HEK293T (cell line): ENCODE measurements at regions not wholly inside any gene's neighbourhood (a gene's known extent, or its start where the extent isn't known, plus 50 kb on each side); places are given as distances from the start of the nearest gene placed in this dataset.
"Not testable (repeated sequence)": the region's sequence is repeated elsewhere in the genome, so short reads cannot be mapped to it uniquely, and the experiment has no call there.

Source experiments
- CTCF ChIA-PET: fragments of 350-600 bp; formaldehyde crosslinking; extraction: SDS; loops from one replicate; lab custom pipeline; 2021; ENCODE audit warnings: antibody characterized with exemption, inconsistent platforms; lab: Yijun Ruan, JAX
- POLR2A ChIA-PET: fragments of 350-600 bp; formaldehyde crosslinking; extraction: SDS; loops from one replicate; lab custom pipeline; 2020; ENCODE audit warnings: antibody characterized with exemption, inconsistent platforms; lab: Yijun Ruan, JAX
- DNase-seq: peaks from one replicate; pipeline ENCODE4 v3.0.0; 2012; ENCODE audit warnings: mixed read lengths; ENCODE audit errors: extremely low spot score
- ARNT ChIP-seq: fragments of 450-650 bp; IDR thresholded peaks from 2 replicates; pipeline ENCODE4 v1.6.1; 2017; ENCODE audit warnings: mild to moderate bottlenecking
- BHLHE40 ChIP-seq: fragments of 450-650 bp; IDR thresholded peaks from 2 replicates; pipeline ENCODE4 v1.6.1; 2016; ENCODE audit warnings: mild to moderate bottlenecking, moderate library complexity, borderline replicate concordance
- CTBP1 ChIP-seq: fragments of 450-650 bp; IDR thresholded peaks from 2 replicates; pipeline ENCODE4 v1.6.1; 2016; ENCODE audit warnings: borderline replicate concordance
- ELF4 ChIP-seq: fragments of 450-650 bp; IDR thresholded peaks from 2 replicates; pipeline ENCODE4 v1.6.1; 2017; ENCODE audit warnings: antibody characterized with exemption
- FOXA1 ChIP-seq: fragments of 450-650 bp; IDR thresholded peaks from 2 replicates; pipeline ENCODE4 v1.6.1; 2016; ENCODE audit warnings: mild to moderate bottlenecking
- FOXK2 ChIP-seq: fragments of 450-650 bp; IDR thresholded peaks from 2 replicates; pipeline ENCODE4 v1.6.1; 2016; ENCODE audit warnings: mild to moderate bottlenecking
- FOXM1 ChIP-seq: fragments of 450-650 bp; IDR thresholded peaks from 2 replicates; pipeline ENCODE4 v1.6.1; 2017; ENCODE audit warnings: mild to moderate bottlenecking, borderline replicate concordance
- HDGF ChIP-seq: fragments of 450-650 bp; IDR thresholded peaks from 2 replicates; pipeline ENCODE4 v1.6.1; 2017; ENCODE audit warnings: antibody characterized with exemption, borderline replicate concordance
- L3MBTL2 ChIP-seq: fragments of 450-650 bp; conservative IDR thresholded peaks from 2 replicates; pipeline ENCODE4 v1.6.1; 2016; ENCODE audit warnings: mild to moderate bottlenecking
- LEF1 ChIP-seq: fragments of 450-650 bp; IDR thresholded peaks from 2 replicates; pipeline ENCODE4 v1.6.1; 2017; ENCODE audit warnings: mild to moderate bottlenecking, borderline replicate concordance
- NFRKB ChIP-seq: fragments of 450-650 bp; IDR thresholded peaks from 2 replicates; pipeline ENCODE4 v1.6.1; 2016; ENCODE audit warnings: mild to moderate bottlenecking, moderate library complexity
- PKNOX1 ChIP-seq: fragments of 450-650 bp; IDR thresholded peaks from 2 replicates; pipeline ENCODE4 v1.6.1; 2016
- SP1 ChIP-seq: fragments of 450-650 bp; IDR thresholded peaks from 2 replicates; pipeline ENCODE4 v1.6.1; 2017
- SUZ12 ChIP-seq: fragments of 450-650 bp; IDR thresholded peaks from 2 replicates; pipeline ENCODE4 v1.6.1; 2016; ENCODE audit warnings: mild to moderate bottlenecking
- TARDBP ChIP-seq: fragments of 450-650 bp; IDR thresholded peaks from 2 replicates; pipeline ENCODE4 v1.6.1; 2016
- ZNF384 ChIP-seq: fragments of 450-650 bp; IDR thresholded peaks from 2 replicates; pipeline ENCODE4 v1.6.1; 2016

GRCh38 chr5:13215370-13215769 lies 729.1 kb downstream of the DNAH5 start:
- DNase-seq, result no peak
- TF ChIP-seq BHLHE40 (no peak), SUZ12 (no peak), FOXA1 (no peak), HDGF (no peak)
- POLR2A ChIA-PET, result no interaction called here
- CTCF ChIA-PET, result no interaction called here

GRCh38 chr5:13214182-13214581 lies 730.3 kb downstream of the DNAH5 start:
- TF ChIP-seq BHLHE40, result no peak
- no peak for TF ChIP-seq PKNOX1
- TF ChIP-seq FOXK2, result no peak
- TF ChIP-seq NFRKB, result no peak
- TF ChIP-seq FOXA1, result no peak
- no peak for TF ChIP-seq SP1
- TF ChIP-seq CTBP1, result no peak
- TF ChIP-seq FOXM1, result no peak
- TF ChIP-seq HDGF, result no peak
- TF ChIP-seq TARDBP, result no peak
- no peak for TF ChIP-seq ELF4
- no peak for DNase-seq
- ChIA-PET CTCF (no interaction called here), POLR2A (no interaction called here)

- TF ChIP-seq TARDBP (no peak), NFRKB (no peak), HDGF (no peak), PKNOX1 (no peak)
Measured at GRCh38 chr5:13212886-13213285, 731.6 kb downstream of the DNAH5 start.

GRCh38 chr5:13211064-13211463 lies 733.4 kb downstream of the DNAH5 start:
- no peak for TF ChIP-seq FOXK2
- no peak for TF ChIP-seq SP1
- TF ChIP-seq ELF4, result no peak
- no peak for TF ChIP-seq FOXA1
- no peak for TF ChIP-seq BHLHE40
- no peak for TF ChIP-seq LEF1
- no peak for TF ChIP-seq ZNF384
- TF ChIP-seq CTBP1, result no peak
- no peak for TF ChIP-seq L3MBTL2
- no peak for TF ChIP-seq HDGF
- TF ChIP-seq SUZ12, result no peak
- TF ChIP-seq NFRKB, result no peak
- no peak for TF ChIP-seq PKNOX1
- TF ChIP-seq TARDBP, result no peak
- no peak for TF ChIP-seq ARNT
- no peak for TF ChIP-seq FOXM1
- ChIA-PET CTCF (no interaction called here), POLR2A (no interaction called here)
- no peak for DNase-seq

More at GRCh38 chr5:13212886-13213285, 731.6 kb downstream of the DNAH5 start:
- DNase-seq, result no peak
- ChIA-PET POLR2A (no interaction called here), CTCF (no interaction called here)

GRCh38 chr5:13207112-13207511 lies 737.4 kb downstream of the DNAH5 start:
- no peak for DNase-seq
- CTCF ChIA-PET, result no interaction called here
- TF ChIP-seq SP1 (no peak), PKNOX1 (no peak)
- POLR2A ChIA-PET, result no interaction called here

GRCh38 chr5:13201022-13201421 lies 743.5 kb downstream of the DNAH5 start:
- ChIA-PET POLR2A (no interaction called here), CTCF (no interaction called here)
- TF ChIP-seq ZNF384 (no peak), BHLHE40 (no peak), TARDBP (no peak), LEF1 (no peak)
- no peak for DNase-seq

GRCh38 chr5:13198226-13198625 lies 746.3 kb downstream of the DNAH5 start:
- POLR2A ChIA-PET, CTCF ChIA-PET, DNase-seq: not testable (repeated sequence)
